ENCODE measurements at regions not wholly inside any gene's neighbourhood (a gene's known extent, or its start where the extent isn't known, plus 50 kb on each side); places are given as distances from the start of the nearest gene placed in this dataset.

DNA sequence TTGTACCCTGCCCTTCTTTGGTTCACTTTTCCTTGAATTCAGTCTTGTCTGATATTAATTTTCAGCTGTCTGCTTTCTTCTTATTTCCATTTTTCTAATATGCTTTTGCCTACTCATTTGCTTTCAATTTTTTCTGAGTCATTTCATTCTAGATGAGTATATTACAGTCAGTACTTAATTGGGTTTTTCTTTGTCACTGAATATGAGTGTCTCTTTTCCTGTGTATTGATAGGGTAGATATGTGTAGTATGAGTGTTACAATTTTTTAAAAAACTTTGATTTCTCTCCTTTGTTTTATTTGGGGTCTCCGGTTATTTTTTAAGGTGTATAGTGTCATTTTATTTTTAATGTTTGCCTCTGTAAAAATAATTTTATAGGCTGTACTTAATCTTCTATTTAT, 222.2 kb downstream of the IDS start:
- DNase-seq (ENCODE audit: low spot score) = no peak
- TF ChIP-seq CTCF (IDR thresholded peaks at IDR 0.05) = no peak
- ATAC-seq (ENCODE audit: low FRiP score) = no peak

DNA sequence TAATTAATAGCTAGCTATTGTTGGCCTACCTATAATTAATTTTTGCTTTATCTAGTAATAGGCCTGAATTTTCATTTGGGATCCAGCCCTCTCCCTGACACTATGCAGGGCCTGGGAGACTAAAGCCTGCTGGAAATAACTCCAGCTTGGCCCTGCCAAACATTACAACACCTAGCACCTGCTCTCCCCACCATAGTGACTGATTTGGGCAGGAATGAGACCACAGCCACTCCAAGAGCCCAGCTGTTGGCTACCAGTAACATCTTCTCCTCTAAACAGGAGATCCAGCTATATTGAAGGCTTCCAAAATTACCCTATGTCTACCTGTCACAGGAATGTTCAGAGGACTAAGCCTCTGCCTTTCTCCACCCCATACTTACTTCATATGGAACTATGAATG, 225.1 kb downstream of the IDS start:
- ATAC-seq (ENCODE audit: low FRiP score) (no peak), DNase-seq (ENCODE audit: low spot score) (no peak)
- TF ChIP-seq CTCF (IDR thresholded peaks at IDR 0.05) = no peak

DNA sequence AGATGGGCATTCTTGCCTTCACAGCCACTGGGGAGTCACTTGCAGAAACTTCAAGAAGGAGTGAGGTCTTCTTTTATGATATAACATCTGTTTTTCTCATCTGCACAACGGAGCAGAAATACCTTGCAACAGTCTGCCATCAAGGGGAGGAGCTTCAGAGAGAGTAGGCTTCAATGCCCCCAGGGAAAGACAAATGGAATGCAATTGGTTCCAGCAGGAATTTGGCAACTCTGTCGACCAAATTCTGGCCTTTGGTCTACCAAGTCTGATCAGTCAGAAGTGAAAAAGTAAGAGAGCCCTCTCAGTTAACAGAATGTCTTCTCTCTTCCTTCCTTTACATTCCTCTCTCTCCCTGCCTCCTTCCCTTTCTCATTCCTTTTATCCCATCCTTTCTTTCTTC, 229.3 kb downstream of the IDS start:
- ATAC-seq (ENCODE audit: low FRiP score) (no peak), DNase-seq (ENCODE audit: low spot score) (no peak)
- TF ChIP-seq CTCF (IDR thresholded peaks at IDR 0.05) = no peak

DNA sequence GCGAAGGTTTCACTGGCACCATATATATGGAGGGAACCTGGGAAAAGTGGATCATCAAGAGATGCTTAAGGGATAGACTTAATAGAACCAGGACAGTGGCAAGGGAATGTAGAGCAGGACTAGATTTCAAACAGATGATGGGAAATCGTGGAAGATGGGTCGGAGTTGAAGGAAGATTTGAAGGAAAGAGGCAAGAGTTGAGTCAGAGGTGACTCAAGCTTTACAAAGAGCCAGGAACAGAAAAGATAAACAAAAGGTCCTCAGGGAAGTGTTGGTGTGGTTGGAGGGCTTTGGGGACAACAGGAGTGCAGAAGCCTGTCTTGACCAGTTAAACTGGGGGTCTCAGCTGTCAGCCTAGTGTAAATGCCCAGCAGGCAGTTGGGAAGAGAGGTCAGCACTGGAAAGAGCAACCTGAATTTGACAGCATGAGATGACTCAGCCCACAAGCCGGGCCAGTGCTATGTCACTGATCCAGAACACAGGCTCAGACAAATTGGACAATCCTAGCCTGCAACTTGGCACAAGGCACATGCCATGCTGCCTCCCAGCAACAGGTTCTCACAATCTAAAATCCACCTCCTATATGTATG, 230.5 kb downstream of the IDS start:
- no peak for ATAC-seq (ENCODE audit: low FRiP score)
- no peak for DNase-seq (ENCODE audit: low spot score)
- TF ChIP-seq CTCF (IDR thresholded peaks at IDR 0.05) = no peak

DNA sequence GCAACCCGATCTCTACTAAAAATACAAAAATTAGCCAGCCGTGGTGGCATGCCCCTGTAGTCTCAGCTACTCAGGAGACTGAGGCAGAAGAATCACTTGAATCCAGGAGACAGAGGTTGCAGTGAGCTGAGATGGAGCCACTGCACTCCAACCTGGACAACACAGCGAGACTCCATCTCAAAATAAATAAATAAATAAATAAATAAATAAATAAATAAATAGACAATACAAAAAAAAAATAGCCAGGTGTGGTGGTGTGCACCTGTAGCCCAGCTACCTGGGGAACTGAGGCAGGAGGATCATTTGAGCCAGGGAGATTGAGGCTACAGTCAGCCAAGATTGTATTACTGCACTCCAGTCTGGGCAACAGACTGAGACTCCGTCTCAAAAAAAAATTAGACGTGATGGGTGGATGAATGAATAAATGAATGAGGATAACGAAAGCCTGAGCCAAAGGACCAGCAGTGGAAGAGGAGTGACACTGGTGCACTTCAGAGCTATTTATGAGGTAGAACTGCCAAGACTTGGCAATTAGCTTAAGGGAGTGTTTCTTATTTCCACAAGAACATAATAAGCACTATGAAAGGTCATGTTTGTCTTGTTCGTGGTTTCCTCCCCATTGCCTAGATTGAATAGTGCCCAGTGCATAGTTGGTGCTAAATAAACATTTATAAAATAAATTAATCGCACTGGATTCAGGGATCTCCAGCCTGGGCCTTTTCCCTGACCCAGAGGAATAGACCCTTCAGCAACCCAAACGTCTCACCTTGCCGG, 232.2 kb downstream of the IDS start:
- no peak for DNase-seq (ENCODE audit: low spot score)
- no peak for ATAC-seq (ENCODE audit: low FRiP score)
- TF ChIP-seq CTCF (IDR thresholded peaks at IDR 0.05) = no peak

GRCh38 chrX:149267878-149268813, 237.0 kb downstream of the IDS start:
- no peak for DNase-seq (ENCODE audit: low spot score)
- ATAC-seq (ENCODE audit: low FRiP score) = no peak
- TF ChIP-seq CTCF (IDR thresholded peaks at IDR 0.05) = no peak
